Lower leg skin (tissue), 3 donors: ENCODE measurements at regions not wholly inside any gene's neighbourhood (a gene's known extent, or its start where the extent isn't known, plus 50 kb on each side); places are given as distances from the start of the nearest gene placed in this dataset.

Source experiments
- CTCF ChIP-seq, 3 donors: fragments of 450-650 bp; IDR thresholded peaks; one replicate each; pipeline ENCODE4 v1.5.1; 2016; ENCODE audit warnings: antibody characterized with exemption in 3 of 3, mild to moderate bottlenecking in 3 of 3, moderate library complexity in 2 of 3
- POLR2A ChIP-seq, 2 donors: fragments of 450-650 bp; IDR thresholded peaks; one replicate each; pipeline ENCODE4 v1.6.1; 2016 to 2017; ENCODE audit warnings: antibody characterized with exemption in 2 of 2, mild to moderate bottlenecking in 1 of 2, moderate library complexity in 1 of 2

- TF ChIP-seq CTCF (IDR thresholded peaks at IDR 0.05), result no peak
- no peak for TF ChIP-seq POLR2A (IDR thresholded peaks at IDR 0.05)
Observed at GRCh38 chr20:58005581-58006345, 222.7 kb downstream of the ANKRD60 start.
